B cell (primary cell): ENCODE measurements at regions not wholly inside any gene's neighbourhood (a gene's known extent, or its start where the extent isn't known, plus 50 kb on each side); places are given as distances from the start of the nearest gene placed in this dataset.

ENCODE experiments used
- ATAC-seq: fragments of 200-7000 bp; cut with Tn5 transposase; one replicate; pipeline ENCODE4 v1.10.0; 2021; ENCODE audit warnings: low read depth, mild to moderate bottlenecking, moderate number of reproducible peaks, moderate library complexity
- CTCF ChIA-PET: fragments of 350-600 bp; sonication (Branson Sonifier 250); formaldehyde crosslinking; loops from one replicate; lab custom pipeline; 2021; ENCODE audit warnings: antibody characterized with exemption, inconsistent platforms; lab: Charles Lee
- POLR2A ChIA-PET: fragments of 350-600 bp; sonication (Branson Sonifier 250); formaldehyde crosslinking; loops from one replicate; lab custom pipeline; 2021; ENCODE audit warnings: antibody characterized with exemption; lab: Charles Lee
- DNase-seq: peaks from one replicate; pipeline ENCODE4 v3.0.0; 2013
- H2AFZ ChIP-seq: 2 replicates; pipeline ENCODE4 v1.6.1; 2012; ENCODE audit warnings: mild to moderate bottlenecking, low read depth, low read length; ENCODE audit not compliant: insufficient read depth, poor library complexity, severe bottlenecking
- H3K27ac ChIP-seq, 2 donors: 1 replicate in 1 of 2; 2 replicates in 1 of 2; pipeline ENCODE4 v1.5.1; 2012 to 2013; ENCODE audit warnings: low read length in 2 of 2, mild to moderate bottlenecking in 2 of 2, moderate library complexity in 1 of 2
- H3K27me3 ChIP-seq, 4 experiments: fragments of 200-600 bp in 1 of 4; sonication (generic) in 1 of 4; replicated peaks in 1 of 4; 1 replicate in 2 of 4; 2 replicates in 2 of 4; pipeline versions ENCODE4 v1.6.1 to v1.7.0; 2013 to 2016; ENCODE audit warnings: low read length in 3 of 4, mild to moderate bottlenecking in 2 of 4, mixed read lengths in 1 of 4, moderate library complexity in 1 of 4; ENCODE audit not compliant: insufficient read depth in 4 of 4, control insufficient read depth in 3 of 4; ENCODE audit errors: control extremely low read depth in 1 of 4
- H3K36me3 ChIP-seq, 2 experiments: replicated peaks in 1 of 2; 1 replicate in 1 of 2; 2 replicates in 1 of 2; pipeline versions ENCODE4 v1.6.1 to v1.7.1; 2013; ENCODE audit warnings: low read length in 1 of 2; ENCODE audit not compliant: insufficient read depth in 2 of 2, control insufficient read depth in 1 of 2; ENCODE audit errors: control extremely low read depth in 1 of 2, extremely low read depth in 1 of 2
- H3K4me1 ChIP-seq, 2 donors: fragments of 200-600 bp in 1 of 2; sonication (generic) in 1 of 2; 1 replicate in 1 of 2; 2 replicates in 1 of 2; pipeline versions ENCODE4 v1.5.1 to v1.6.1; 2013 to 2017; ENCODE audit warnings: low read length in 2 of 2; ENCODE audit not compliant: control insufficient read depth in 2 of 2, insufficient read depth in 2 of 2
- H3K4me2 ChIP-seq: replicated peaks from 2 replicates; pipeline ENCODE3; 2012; ENCODE audit warnings: mild to moderate bottlenecking, low read depth, low read length; ENCODE audit not compliant: poor library complexity, severe bottlenecking
- H3K4me3 ChIP-seq, 5 experiments: fragments of 200-600 bp in 1 of 5; sonication (generic) in 1 of 5; 1 replicate in 3 of 5; 2 replicates in 2 of 5; pipeline versions ENCODE4 v1.5.1 to v1.7.0; 2011 to 2016; ENCODE audit warnings: low read length in 4 of 5, mild to moderate bottlenecking in 4 of 5, low read depth in 2 of 5, control low read depth in 1 of 5, moderate library complexity in 1 of 5; ENCODE audit not compliant: insufficient read depth in 1 of 5; ENCODE audit errors: control extremely low read depth in 1 of 5, extremely low read depth in 1 of 5
- H3K79me2 ChIP-seq: fragments of 200-600 bp; sonication (generic); one replicate; pipeline ENCODE4 v1.6.0; 2016; ENCODE audit warnings: low read length; ENCODE audit not compliant: control insufficient read depth, insufficient read depth
- H3K9ac ChIP-seq: fragments of 200-600 bp; sonication (generic); 2 replicates; pipeline ENCODE4 v1.6.1; 2017; ENCODE audit warnings: mild to moderate bottlenecking, low read length, moderate library complexity
- H3K9me3 ChIP-seq, 3 donors: one replicate each; pipeline versions ENCODE4 v1.6.1 to v1.7.1; 2013; ENCODE audit warnings: low read length in 2 of 3; ENCODE audit not compliant: control insufficient read depth in 2 of 3, insufficient read depth in 1 of 3; ENCODE audit errors: control extremely low read depth in 1 of 3
- H4K20me1 ChIP-seq: 2 replicates; pipeline ENCODE4 v1.6.0; 2012; ENCODE audit warnings: mild to moderate bottlenecking, low read length; ENCODE audit not compliant: insufficient read depth, control insufficient read depth, poor library complexity, severe bottlenecking
- H3K27ac Mint-ChIP-seq: one replicate; pipeline ENCODE4 v1.8.0; 2021; ENCODE audit warnings: mixed read lengths
- H3K27me3 Mint-ChIP-seq: one replicate; pipeline ENCODE4 v1.8.0; 2021; ENCODE audit warnings: mixed read lengths
- H3K4me1 Mint-ChIP-seq: one replicate; pipeline ENCODE4 v1.8.0; 2021; ENCODE audit warnings: mixed read lengths
- H3K4me3 Mint-ChIP-seq: one replicate; pipeline ENCODE4 v1.8.0; 2021; ENCODE audit warnings: mixed read lengths
- H3K9me3 Mint-ChIP-seq: one replicate; pipeline ENCODE4 v1.8.0; 2022; ENCODE audit warnings: mixed read lengths; ENCODE audit not compliant: insufficient read depth
- CTCF ChIP-seq: fragments of 200-600 bp; IDR thresholded peaks from one replicate; pipeline ENCODE4 v1.8.0; 2022; ENCODE audit warnings: antibody characterized with exemption, mild to moderate bottlenecking
- EZH2 ChIP-seq: IDR thresholded peaks from 2 replicates; pipeline ENCODE4 v1.6.1; 2012; ENCODE audit warnings: borderline replicate concordance, low read depth, mild to moderate bottlenecking, moderate library complexity, low read length; ENCODE audit not compliant: insufficient read depth, poor library complexity, severe bottlenecking
- WGBS: methylation state at CpG from one replicate; pipeline ENCODE4 v1.1.5; 2013; ENCODE audit warnings: missing lambda C conversion rate; ENCODE audit not compliant: insufficient coverage; 5-methylcytosine and 5-hydroxymethylcytosine counted together
- intact Hi-C: fragments of 100-400 bp; cut with micrococcal nuclease; formaldehyde crosslinking; loops from one replicate; pipeline ENCODE4 v1.10.0; 2022

GRCh38 chr12:90484094-90484493 is 470.9 kb downstream of the CCER1 start:
- CTCF ChIA-PET: no interaction called here
- no peak for ATAC-seq
- H3K27ac ChIP-seq: no peak overlapping the region
- no peaks in the 10 kb centered on the region for H3K4me1 Mint-ChIP-seq
- no peaks in the 10 kb centered on the region for H3K27me3 Mint-ChIP-seq
- no peaks in the 10 kb centered on the region for H3K36me3 ChIP-seq
- no peak overlapping the region for H3K4me3 Mint-ChIP-seq
- no peak for TF ChIP-seq CTCF
- TF ChIP-seq EZH2: no peak
- no peaks in the 10 kb centered on the region for H3K9me3 Mint-ChIP-seq
- H3K4me3 ChIP-seq: no peak overlapping the region
- H3K27ac Mint-ChIP-seq: no peak overlapping the region
- H3K79me2 ChIP-seq: no peaks in the 10 kb centered on the region
- H2AFZ ChIP-seq: no peak overlapping the region
- no peak overlapping the region for H3K4me2 ChIP-seq
- DNase-seq: no peak
- WGBS: 75% methylated on average over 2 of the region's 2 CpGs
- no peaks in the 10 kb centered on the region for H3K9me3 ChIP-seq
- H3K4me1 ChIP-seq: no peaks in the 10 kb centered on the region
- no peaks in the 10 kb centered on the region for H4K20me1 ChIP-seq
- no peak overlapping the region for H3K9ac ChIP-seq
- no peaks in the 10 kb centered on the region for H3K27me3 ChIP-seq
- intact Hi-C loops: no loop called here
- POLR2A ChIA-PET: no interaction called here

GRCh38 chr12:90481748-90482147 is 473.2 kb downstream of the CCER1 start:
- Mint-ChIP-seq H3K4me1 (no peaks in the 10 kb centered on the region), H3K27ac (no peak overlapping the region), H3K4me3 (no peak overlapping the region), H3K27me3 (no peaks in the 10 kb centered on the region), H3K9me3 (peaks cover 2% of the 10 kb centered on the region)
- ATAC-seq (no peak), DNase-seq (no peak)
- Histone ChIP-seq H3K9me3 (no peaks in the 10 kb centered on the region), H2AFZ (no peak overlapping the region), H3K4me2 (no peak overlapping the region), H3K27ac (no peak overlapping the region), H3K36me3 (no peaks in the 10 kb centered on the region), H3K4me3 (no peak overlapping the region), H3K9ac (no peak overlapping the region), H3K79me2 (no peaks in the 10 kb centered on the region), H3K4me1 (no peaks in the 10 kb centered on the region), H4K20me1 (no peaks in the 10 kb centered on the region), H3K27me3 (no peaks in the 10 kb centered on the region)
- ChIA-PET POLR2A (no interaction called here), CTCF (no interaction called here)
- intact Hi-C loops: no loop called here
- WGBS: no CpG with 5 or more reads among the region's 1 CpG
- TF ChIP-seq EZH2 (no peak), CTCF (no peak)
